HFF-Myc (cell line): ENCODE measurements at regions not wholly inside any gene's neighbourhood (a gene's known extent, or its start where the extent isn't known, plus 50 kb on each side); places are given as distances from the start of the nearest gene placed in this dataset.
"Not testable (repeated sequence)": the region's sequence is repeated elsewhere in the genome, so short reads cannot be mapped to it uniquely, and the experiment has no call there.

ENCODE experiments used
- DNase-seq: peaks from one replicate; pipeline ENCODE4 v3.0.0-alpha.2; 2011; ENCODE audit warnings: low read depth; ENCODE audit errors: extremely low read depth
- H3K4me3 ChIP-seq: replicated peaks from 2 replicates; pipeline ENCODE4 v1.5.1; 2011; ENCODE audit warnings: low read depth, mild to moderate bottlenecking, control low read depth, low read length
- TF ChIP-seq, protein P1 (sequence below): IDR thresholded peaks from 2 replicates; pipeline ENCODE4 v1.5.1; 2012; ENCODE audit warnings: mild to moderate bottlenecking, low read depth, low read length, control low read depth; ENCODE audit errors: missing control alignments

- DNase-seq = no peak
- TF ChIP-seq, protein P1, sequence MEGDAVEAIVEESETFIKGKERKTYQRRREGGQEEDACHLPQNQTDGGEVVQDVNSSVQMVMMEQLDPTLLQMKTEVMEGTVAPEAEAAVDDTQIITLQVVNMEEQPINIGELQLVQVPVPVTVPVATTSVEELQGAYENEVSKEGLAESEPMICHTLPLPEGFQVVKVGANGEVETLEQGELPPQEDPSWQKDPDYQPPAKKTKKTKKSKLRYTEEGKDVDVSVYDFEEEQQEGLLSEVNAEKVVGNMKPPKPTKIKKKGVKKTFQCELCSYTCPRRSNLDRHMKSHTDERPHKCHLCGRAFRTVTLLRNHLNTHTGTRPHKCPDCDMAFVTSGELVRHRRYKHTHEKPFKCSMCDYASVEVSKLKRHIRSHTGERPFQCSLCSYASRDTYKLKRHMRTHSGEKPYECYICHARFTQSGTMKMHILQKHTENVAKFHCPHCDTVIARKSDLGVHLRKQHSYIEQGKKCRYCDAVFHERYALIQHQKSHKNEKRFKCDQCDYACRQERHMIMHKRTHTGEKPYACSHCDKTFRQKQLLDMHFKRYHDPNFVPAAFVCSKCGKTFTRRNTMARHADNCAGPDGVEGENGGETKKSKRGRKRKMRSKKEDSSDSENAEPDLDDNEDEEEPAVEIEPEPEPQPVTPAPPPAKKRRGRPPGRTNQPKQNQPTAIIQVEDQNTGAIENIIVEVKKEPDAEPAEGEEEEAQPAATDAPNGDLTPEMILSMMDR = no peak
Measured at GRCh38 chr3:194949592-194949991, 263.9 kb downstream of the FAM43A start.

GRCh38 chr3:194950906-194951628 lies 265.4 kb downstream of the FAM43A start:
- no peak for DNase-seq
- TF ChIP-seq, protein P1 = no peak
- no peak overlapping the region for H3K4me3 ChIP-seq

More at GRCh38 chr3:194949592-194949991, 263.9 kb downstream of the FAM43A start:
- no peak overlapping the region for H3K4me3 ChIP-seq

GRCh38 chr3:194951629-194951920 lies 265.9 kb downstream of the FAM43A start:
- DNase-seq, H3K4me3 ChIP-seq: not testable (repeated sequence)

- TF ChIP-seq, protein P1 = no peak
- DNase-seq = no peak
- H3K4me3 ChIP-seq = no peak overlapping the region
Measured at GRCh38 chr3:194951931-194952582, 266.4 kb downstream of the FAM43A start.

GRCh38 chr3:194952841-194953241 lies 267.2 kb downstream of the FAM43A start:
- DNase-seq = no peak
- TF ChIP-seq, protein P1 = no peak
- H3K4me3 ChIP-seq = no peak overlapping the region

DNA sequence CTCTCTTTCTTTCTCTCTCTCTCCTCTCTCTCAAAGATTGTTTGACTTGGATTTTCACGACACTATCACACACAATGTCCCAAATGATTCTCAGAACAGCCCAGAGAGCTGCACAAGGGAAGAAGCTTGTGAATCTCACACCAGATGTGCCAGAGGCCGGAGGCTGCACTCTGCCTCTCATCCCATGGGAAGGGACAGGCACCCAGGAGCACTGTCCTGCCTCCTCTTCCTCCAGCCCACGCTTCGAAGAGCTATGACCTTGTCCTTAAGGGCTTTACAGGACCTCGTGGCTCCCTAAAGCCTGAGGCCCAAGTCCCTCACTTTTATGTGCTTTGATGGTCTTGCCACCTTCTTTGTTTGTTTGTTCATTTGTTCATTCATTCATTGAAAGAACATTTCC lies 267.6 kb downstream of the FAM43A start:
- TF ChIP-seq, protein P1 = no peak

GRCh38 chr3:194955546-194955945 lies 269.9 kb downstream of the FAM43A start:
- H3K4me3 ChIP-seq = no peak overlapping the region
- TF ChIP-seq, protein P1 = no peak
- no peak for DNase-seq

More for the DNA sequence above, 267.6 kb downstream of the FAM43A start:
- DNase-seq = no peak
- no peak overlapping the region for H3K4me3 ChIP-seq
